ENCODE measurements at regions not wholly inside any gene's neighbourhood (a gene's known extent, or its start where the extent isn't known, plus 50 kb on each side); places are given as distances from the start of the nearest gene placed in this dataset.

DNA sequence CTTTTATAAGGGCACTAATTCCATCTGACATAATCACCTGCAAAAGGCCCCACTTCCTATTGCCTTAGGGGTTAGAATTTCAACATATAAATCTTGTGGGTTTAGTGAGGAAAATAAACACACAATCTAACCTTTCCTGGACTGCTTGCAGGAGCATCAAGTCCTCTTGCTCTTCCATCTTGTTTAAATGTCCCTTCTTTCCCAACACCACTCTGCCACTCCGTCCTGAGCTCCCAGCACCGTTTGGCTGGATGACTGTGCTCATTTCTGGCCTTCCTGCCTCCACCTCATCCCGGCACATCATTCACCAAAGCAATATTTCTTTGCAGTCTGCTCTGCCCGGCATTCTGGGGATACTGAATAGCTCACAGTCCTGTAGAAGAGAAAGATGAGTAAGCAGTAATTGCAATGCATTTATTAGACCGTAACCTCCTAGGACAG, 247.8 kb downstream of the BCL2 start:
- no peak for DNase-seq

DNA sequence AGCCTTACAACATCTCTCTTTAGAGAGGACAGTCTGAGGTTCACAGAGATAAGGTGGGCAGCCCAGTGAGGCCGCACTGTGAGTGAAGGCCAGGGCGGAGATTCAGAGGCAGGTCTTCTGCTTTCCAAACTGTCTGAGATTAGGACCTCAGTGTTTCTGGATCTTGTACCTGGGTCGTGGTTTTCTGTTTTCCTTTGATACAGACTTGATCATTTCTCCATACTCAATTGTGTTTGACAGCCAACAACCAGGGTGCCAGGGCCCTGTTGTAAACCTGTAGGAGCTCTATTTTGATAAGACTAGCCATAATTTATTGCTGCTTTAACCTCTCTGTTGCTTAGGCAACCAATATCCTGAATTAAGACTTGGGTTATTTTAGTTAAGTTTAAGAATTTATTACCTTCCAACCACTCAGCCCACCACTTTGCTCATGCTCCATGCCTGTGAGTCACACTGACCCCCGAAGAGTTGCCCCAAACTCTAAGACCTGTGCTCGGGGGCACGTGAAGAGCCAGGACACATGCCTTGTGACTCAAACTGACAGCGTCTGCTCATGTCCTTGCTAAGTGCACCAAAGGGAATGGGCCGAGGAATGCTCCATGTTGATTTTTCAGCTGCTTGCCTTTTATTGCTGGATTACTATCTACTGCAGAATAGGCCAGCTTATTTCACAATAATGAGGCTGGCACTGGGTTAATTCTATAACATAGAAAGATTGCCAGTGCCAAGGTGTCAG, 248.6 kb downstream of the BCL2 start:
- DNase-seq: no peak

DNA sequence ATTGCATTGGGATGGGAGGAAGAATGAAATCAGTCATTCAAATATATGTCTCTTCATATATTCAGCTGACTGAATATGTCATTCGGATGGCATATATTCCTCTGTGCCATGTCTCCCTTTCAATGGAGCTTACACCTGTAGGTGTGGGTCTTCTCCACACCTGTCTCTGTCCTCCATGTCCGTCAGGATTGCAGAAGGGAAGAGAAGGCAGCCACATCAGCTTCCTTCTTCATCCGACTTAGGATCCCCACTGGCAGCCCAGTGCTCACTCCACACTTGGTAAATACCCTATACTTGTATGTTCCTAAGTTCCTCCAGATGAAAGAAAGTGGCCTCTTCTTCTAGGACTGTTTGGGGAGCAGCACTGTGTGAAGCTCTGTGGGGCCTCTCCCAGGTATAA, 250.1 kb downstream of the BCL2 start:
- DNase-seq: no peak

DNA sequence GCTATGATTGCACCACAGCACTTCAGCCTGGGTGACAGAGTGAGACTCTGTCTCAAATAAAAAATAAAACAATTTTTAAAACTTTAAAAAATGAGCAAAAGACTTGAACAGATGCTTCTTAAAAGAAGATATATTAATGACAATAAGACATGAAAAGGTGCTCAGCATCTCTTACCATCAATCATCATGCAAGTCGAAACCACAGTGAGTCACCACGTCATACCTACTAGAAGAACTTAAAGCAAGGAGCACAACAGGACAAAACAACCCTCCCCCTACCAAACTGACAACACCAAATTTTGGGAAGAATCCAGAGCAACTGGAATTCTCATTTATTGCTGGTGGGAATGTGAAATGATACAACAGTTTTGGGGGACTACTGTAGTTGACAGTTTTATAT, 251.6 kb downstream of the BCL2 start:
- DNase-seq: no peak

DNA sequence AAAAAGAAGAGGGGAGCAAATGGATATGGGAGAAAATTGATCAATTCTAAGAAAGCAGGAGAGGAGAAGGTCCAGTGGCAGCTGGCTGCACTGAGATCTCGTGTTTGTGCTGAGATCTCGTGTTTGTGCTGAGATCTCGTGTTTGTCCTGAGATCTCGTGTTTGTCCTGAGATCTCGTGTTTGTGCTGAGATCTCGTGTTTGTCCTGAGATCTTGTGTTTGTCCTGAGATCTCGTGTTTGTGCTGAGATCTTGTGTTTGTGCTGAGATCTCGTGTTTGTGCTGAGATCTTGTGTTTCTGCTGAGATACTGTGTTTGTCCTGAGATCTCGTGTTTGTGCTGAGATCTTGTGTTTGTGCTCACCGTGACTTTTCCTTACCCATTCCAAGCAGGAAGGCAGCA, 254.4 kb downstream of the BCL2 start:
- DNase-seq: no peak

DNA sequence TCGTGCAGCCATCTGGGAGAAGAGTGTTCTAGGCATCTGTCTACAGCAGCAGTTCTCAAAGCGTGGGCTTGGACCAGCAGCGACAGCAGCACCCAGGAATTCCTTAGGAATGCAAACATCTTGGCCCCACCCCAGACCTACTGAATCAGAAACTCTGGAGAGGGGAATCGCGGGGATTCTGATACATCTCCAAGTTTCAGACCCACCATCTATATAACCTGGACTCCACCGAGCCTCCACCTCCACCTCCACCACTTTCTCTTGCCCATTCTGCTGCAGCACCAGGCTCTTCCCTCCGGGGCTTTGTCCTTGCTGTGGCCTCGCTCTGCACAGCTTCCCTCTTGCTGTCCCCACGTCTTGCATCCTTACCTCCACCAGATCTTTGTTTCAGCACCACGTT, 256.4 kb downstream of the BCL2 start:
- no peak for DNase-seq

DNA sequence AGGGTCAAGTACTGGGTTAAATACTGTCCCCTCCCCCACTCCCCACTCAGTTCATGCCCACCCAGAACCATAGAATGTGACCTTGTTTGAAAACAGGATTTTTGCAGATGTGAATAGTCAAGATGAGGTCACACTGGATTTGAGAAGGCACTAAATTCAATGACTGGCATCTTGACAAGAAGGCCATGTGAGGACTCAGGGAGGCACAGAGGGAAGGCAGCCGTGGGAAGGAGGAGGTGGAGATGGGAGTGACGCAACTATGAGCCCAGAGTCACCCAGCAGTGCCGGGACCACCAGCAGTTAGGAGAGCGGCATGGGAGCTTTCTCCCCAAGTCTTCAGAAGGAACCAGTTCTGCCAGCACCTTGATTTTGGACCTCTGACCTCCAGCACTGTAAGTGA, 257.3 kb downstream of the BCL2 start:
- DNase-seq: no peak

DNA sequence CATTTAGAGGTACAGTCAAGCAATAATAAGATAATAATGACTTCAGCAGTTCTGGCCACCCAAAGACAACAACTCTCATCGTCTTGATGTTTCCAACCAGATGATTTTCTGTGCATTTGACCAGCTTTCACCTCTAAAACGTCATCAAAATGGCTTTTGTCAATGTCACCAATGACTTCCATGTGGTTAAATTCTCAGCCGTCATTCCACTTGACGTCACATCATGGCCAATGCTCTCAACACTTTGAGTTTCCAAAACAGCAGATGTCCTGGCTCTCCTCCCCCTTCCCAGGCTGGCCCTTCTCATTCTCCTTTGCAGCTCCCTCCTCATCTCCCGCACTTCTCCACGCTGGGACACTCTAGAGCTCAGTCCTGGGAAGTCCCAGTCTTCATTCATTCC, 258.3 kb downstream of the BCL2 start:
- no peak for DNase-seq

DNA sequence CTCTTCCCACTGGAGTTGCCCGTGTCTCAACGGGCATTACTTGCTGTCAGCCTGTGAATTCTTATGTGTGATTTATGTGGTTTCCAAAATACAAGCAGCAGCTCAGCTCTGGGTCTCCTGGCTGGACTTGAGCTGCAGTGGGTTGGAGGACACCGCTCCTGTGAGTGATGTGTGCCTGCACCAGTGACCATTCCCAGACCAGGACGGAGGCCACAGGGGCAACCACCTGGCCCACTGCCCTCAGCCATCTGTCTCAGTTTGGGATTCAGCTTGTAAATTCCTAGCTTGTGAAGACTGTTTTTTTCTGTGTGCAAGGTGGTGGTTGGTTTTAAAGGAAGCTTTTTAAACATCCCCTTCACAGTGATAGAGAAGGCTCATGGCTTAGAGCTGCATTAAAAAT, 261.0 kb downstream of the BCL2 start:
- DNase-seq: no peak

DNA sequence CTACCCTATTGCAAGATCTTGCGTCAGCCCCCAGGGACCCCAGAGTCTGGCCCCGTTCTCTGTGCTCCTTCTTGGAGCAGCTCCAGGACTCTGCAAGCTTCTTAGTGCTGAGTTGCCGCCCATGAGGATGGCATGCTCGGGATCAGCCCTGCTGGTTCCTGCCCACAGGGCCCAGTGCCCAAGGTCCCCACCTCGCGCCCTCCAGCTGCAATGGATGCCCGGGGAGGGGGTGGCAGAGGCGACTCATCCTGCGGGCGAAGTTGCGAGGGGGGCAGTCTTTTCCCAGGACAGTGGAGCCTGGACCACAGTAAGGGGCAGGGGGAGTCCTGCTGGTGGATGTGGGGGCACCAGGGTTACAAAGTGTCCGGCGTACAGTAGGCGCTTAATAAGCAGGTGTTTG, 261.9 kb downstream of the BCL2 start:
- no peak for DNase-seq

DNA sequence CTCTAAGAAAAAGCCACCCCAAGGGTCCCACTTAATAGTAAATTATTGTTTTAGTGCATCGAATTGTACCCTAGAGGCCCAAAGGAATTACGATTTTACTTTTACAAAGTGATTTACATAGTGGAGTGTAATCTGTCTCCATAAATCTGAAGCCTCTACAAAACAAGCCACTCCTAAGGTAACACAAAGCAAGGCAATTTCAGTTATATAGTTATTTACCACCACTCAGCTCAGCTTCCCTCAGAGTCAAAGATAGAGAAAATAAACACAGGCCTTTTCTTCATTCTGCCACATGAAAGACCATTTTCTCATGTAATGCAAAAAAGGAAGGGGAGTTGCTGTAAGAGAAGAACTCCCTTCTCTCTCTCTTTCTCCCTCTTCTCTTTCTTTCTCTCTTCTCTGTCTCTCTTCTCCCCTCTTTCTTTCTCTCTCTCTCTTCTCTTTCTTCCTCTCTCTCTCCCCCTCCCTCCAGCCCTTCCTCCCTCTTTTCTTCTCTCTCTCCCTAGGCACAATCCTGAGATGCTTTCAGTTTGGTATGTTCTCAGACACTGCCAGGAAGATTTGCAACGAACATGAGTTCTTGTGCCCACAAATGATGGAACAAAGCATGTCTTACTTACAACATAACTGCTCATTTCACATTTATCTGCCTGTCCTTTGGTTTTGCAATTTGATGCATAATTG, 264.5 kb downstream of the BCL2 start:
- DNase-seq: no peak

DNA sequence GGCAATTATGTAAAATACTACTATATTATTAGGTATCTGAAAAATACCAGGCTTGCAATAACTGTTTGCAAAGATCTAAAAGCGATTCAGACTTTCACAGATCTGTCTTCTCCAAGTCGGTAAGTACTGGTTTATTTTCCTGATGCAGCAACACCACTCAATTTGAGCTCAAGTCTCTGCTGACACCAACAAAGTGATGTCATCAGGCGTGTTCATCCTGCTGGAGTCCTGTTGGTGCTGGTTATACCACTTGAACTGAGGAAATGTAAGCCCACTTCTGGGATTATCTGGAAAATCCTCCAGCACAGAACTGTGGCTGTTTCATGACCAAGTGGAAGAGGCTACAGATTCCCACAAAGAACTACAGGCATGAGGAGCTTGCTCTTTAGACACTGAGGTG, 267.6 kb downstream of the BCL2 start:
- no peak for DNase-seq

DNA sequence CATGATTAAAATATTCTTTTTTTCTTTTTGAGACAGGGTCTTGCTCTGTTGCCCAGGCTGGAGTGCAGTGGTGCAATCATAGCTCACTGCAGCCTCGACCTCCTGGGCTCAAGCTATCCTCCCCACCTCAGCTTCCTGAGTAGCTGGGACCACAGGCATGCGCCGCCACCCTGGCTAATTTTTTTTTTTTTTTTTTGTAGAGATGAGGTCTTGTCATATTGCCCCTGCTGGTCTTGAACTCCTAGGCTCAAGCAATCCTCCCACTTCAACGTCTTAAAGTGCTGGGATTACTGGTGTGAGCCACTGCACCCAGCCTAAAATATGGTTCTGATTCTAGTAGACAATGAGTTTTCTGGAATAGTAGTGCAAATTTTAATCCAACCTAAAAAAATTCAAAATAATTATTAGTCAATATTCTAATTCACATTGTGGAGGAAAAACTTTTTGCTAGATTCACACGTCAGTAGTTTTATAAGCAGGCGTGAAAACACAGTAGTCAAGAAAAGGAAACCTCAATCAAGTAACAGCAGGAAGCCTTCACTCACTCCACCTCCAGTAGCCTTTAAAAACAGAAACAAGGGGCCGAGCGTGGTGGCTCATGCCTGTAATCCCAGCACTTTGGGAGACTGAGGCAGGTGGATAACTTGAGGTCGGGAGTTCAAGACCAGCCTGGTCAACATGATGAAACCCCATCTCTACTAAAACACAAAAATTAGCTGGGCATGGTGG, 268.7 kb downstream of the BCL2 start:
- peak; percentile 30 for DNase-seq

DNA sequence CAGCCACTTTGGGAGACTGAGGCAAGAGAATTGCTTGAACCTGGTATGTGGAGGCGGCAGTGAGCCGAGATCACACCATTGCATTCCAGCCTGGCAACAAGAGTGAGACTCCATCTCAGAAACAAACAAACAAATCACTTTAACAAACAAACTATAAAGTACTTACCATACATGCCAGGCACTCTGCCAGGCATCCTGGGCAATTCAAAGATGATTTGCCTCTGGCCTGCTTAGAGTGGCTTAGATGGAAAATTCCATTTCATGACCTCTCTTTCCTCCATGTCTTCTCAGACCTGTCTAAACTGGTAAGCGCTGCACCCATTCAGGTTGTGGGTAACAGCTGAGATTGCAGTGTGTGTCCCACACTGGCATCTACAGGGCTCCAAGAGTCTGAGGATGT, 273.2 kb downstream of the BCL2 start:
- DNase-seq: no peak

DNA sequence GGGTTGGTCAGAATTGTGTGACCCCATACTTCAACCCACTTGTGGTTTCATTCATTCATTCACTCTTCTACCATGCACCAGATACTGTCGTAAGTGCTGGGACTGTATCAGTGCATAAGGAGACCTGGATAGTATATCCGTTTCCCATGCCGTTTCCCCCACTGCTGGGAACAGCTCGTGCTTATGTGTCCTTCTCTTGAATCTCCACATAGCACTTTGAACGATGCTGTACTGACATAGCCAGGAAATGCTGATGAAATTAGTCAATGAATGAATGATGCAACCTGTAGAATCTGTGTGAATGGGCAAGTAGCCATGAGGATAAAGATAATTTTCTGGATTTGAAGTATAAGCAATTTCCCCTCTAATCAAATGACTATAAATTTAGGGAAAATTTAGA, 276.1 kb downstream of the BCL2 start:
- DNase-seq: no peak

DNA sequence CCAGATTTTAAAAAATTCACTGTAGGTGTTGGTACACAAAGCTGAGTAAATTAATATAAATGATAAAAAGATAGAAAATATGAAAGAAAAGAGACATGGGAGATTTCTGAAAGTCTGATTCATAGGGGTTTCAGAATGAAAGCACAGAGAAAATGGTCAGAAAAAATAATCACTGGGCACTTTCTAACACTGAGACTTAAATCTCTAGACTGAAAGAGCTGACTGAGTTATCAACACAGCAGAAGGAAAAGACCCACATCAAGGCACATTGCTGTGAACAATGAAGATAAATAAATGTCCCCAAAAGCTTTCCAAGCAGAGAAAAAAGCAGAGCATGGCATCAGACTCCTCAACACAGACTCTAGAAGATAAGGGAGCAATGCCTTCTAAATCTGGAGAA, 277.2 kb downstream of the BCL2 start:
- DNase-seq: no peak

DNA sequence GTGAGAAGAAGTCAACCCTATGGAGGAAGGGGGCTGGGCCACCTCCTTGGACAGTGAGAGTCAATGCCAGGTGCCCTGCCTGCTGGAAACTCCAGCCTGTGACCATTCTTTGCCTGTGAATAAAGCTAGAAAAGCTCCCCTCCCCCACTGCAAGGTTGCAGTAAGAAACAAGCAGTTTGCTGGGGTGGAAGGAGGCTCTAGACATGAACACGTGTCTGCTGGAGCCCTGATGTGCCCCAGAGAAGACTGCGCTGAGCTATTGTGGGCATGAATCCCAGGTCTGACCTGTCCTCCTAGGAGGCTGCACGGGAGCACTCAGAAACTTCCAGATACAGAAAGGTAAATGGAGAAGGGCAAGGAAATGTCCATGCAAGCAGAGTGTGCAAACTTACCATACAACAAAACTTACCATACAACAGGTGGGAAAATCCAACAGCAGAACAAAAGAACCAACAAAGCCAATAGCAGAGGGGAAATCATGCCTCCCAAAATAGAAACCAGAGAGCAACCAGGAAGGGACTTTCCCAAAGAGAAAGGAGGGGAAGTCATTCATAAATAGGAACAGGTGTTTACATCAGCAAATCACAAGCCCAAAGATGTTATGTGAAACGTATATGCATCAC, 278.7 kb downstream of the BCL2 start:
- no peak for DNase-seq

DNA sequence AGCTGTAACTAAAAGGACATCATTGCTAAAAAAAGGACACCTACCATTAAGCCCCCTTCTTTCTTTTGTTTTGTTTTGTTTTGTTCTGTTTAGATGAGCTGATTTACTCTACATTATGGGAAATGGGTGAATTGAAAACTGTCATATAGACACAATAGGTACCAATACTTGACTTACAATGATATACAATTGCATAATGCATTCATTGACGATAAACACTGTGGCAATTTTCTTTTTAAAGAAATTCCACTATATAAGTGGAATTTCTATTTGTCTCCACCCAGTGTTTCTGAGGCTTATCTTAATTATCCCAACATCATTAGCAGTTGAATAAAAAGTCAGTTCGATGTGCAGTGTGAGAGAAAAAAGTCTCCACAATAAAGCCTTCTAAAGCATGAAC, 282.1 kb downstream of the BCL2 start:
- no peak for DNase-seq

DNA sequence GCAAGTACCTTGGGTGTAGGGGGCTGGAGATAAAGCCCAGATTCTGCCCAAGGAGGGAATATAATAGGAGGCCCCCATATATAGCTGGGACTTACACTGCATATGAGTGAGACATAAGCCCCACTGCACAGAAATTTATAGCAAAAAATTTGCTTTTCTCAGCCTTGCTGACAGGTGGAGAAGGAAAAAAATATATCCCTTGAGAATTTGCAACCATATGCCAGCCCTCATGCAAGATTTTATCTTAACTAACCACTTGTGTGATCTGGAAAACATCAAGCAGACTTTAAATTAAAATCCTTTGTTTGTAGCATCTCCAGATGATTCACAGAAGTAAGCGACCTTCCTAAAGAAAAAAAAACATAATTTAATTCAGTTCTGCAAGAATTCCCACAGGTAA, 288.2 kb downstream of the BCL2 start:
- DNase-seq: no peak
